GM12874 (cell line): ENCODE measurements at regions not wholly inside any gene's neighbourhood (a gene's known extent, or its start where the extent isn't known, plus 50 kb on each side); places are given as distances from the start of the nearest gene placed in this dataset.

Experiments
- TF ChIP-seq, protein P1 (sequence below): IDR thresholded peaks from 2 replicates; pipeline ENCODE4 v1.5.1; 2011; ENCODE audit warnings: low read depth, mild to moderate bottlenecking, control low read depth, low read length, moderate library complexity; ENCODE audit not compliant: insufficient read depth

DNA sequence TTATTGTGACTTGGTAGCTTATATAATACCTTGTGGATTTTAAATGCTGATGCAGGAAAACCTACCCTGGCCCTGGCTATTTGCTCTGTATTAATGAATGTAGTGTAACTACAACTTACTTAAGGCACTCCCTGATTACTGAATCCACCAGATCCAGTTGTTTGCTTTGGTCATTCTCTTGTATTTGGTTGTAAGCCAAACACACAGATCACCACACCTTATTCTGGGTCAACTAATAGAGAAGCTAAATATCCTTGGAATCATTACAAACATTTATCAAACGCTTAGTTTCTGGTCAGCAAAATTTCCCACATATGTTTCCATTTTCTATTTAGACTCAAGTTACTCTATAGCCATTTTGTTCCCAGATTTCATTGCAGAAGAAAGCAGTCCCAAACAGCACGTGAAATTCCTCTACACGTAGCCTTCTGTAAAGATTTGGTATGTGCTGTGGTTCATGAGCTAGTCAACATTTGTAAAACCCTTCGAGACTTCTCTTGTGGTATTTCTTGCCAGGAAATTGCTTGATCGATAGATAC is 322.6 kb downstream of the MEX3B start:
- TF ChIP-seq, protein P1, sequence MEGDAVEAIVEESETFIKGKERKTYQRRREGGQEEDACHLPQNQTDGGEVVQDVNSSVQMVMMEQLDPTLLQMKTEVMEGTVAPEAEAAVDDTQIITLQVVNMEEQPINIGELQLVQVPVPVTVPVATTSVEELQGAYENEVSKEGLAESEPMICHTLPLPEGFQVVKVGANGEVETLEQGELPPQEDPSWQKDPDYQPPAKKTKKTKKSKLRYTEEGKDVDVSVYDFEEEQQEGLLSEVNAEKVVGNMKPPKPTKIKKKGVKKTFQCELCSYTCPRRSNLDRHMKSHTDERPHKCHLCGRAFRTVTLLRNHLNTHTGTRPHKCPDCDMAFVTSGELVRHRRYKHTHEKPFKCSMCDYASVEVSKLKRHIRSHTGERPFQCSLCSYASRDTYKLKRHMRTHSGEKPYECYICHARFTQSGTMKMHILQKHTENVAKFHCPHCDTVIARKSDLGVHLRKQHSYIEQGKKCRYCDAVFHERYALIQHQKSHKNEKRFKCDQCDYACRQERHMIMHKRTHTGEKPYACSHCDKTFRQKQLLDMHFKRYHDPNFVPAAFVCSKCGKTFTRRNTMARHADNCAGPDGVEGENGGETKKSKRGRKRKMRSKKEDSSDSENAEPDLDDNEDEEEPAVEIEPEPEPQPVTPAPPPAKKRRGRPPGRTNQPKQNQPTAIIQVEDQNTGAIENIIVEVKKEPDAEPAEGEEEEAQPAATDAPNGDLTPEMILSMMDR, result no peak

DNA sequence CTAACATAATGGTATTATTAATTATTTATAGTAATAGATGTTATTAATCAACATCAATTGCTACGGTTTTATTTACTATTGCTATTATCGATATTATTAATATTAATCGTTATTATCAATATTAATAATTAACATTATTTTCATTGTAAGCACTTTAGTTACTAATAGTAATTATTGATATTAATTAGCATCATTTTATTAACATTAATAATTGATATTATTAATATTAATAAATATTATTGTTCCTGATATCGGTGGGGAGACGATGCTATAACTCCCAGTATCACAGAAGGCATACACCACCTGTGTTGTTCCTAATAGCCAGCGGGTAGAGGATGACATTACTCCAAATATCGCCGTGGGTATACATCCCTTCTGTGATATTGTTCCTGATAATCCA is 335.5 kb downstream of the MEX3B start:
- TF ChIP-seq, protein P1, result no peak

DNA sequence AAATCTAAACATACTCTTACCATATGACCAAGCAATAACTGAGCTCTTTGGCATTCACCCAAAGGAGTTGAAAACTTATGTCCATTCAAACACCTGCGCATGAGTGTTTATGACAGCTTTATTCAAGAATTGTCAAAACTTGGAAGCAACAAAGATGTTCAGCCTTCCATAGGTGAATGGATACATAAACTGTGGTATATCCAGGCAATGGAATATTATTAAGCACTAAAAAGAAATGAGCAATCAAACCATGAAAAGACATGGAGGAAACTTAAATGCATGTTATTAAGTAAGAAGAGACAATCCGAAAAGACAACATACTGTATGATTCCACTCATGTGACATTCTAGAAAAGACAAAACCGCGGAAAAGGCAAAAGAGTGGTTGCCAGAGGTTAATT is 312.0 kb upstream of the TMC3 start:
- TF ChIP-seq, protein P1, result no peak

DNA sequence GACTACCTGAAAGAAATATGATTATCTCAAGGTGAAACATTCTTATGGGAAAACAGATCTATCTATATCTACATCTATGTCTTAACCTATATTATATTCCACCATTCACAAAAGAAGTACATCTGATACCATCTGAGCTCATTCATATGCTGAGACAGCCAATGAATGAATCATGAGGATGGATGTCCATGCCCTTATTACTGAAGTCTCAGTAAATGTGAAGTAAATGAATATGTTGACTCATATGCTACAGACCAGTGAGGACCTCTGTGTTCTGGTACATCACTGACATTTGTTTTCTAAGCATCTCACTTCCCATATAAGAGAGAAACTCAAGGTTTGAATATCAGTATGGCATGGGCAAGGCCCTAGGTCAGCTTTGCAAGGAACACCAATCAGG is 311.2 kb upstream of the TMC3 start:
- TF ChIP-seq, protein P1, result no peak

DNA sequence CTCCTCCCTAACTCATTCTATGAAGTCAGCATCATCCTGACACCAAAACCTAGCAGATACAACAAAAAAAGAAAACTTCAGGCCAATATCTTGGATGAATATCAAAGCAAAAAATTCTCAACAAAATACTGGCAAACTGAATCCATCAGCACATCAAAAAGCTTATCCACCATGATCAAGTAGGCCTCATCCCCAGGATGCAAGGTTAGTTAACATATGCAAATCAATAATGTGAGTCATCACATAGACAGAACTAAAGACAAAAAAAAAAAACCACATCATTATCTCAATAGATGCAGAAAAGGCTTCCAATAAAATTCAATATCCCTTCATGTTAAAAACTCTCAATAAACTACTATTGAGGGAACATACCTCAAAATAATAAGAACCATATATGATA is 306.8 kb upstream of the TMC3 start:
- TF ChIP-seq, protein P1, result no peak

DNA sequence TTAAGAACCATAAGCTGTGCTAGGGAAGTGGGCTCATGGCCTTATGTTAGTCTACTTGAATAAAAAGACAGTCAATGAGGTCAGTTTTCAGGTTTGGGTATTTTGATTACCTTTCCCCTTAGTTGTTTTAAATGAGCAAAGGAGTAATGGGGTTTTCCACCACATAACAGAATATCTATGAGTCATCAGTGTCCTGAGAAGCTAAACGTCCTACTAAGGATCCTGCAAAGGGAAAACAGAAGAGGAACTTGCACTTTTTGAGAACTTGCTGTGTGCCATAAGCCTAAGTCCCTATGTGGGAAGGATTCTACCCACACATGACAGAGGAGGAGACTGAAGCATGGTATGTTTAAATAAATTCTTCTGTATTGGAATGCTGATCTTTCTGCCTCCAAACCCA is 292.8 kb upstream of the TMC3 start:
- TF ChIP-seq, protein P1, result no peak

DNA sequence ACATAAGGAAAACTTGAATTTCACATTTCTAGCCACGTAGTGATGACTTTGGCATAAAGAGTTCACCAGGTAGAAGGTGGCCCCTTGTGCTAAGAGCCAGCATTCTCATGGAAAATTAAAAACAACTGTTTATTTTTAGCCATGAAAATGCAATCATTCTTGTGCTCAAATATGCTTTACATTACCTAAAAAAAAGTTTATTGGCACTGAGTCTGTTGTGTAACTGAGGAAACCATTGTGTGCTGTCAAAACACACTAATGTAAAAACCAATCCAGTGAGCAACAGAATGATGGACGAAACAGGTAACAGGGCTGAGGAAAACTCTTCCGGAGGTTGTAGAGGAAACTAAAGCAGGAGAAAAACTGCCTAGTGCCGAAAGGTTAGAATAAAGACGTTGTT is 287.0 kb upstream of the TMC3 start:
- TF ChIP-seq, protein P1, result no peak
